Fibroblast of skin of left quadriceps (primary cell): ENCODE measurements at regions not wholly inside any gene's neighbourhood (a gene's known extent, or its start where the extent isn't known, plus 50 kb on each side); places are given as distances from the start of the nearest gene placed in this dataset.

Experiments
- DNase-seq, 2 experiments: peaks; one replicate each; pipeline ENCODE4 v3.0.0-alpha.2; 2013; ENCODE audit warnings: low read depth in 2 of 2

GRCh38 chr15:47301481-47301880, 415.8 kb upstream of the SEMA6D start:
- DNase-seq: no peak

GRCh38 chr15:47304656-47305055, 412.6 kb upstream of the SEMA6D start:
- no peak for DNase-seq

GRCh38 chr15:47312161-47312560, 405.1 kb upstream of the SEMA6D start:
- DNase-seq: no peak

- DNase-seq: no peak
Measured at GRCh38 chr15:47326410-47327333, 390.6 kb upstream of the SEMA6D start.

- DNase-seq: peak; percentile 37 to 45
Measured at GRCh38 chr15:47331829-47332393, 385.4 kb upstream of the SEMA6D start.

GRCh38 chr15:47332481-47332880, 384.8 kb upstream of the SEMA6D start:
- no peak for DNase-seq

GRCh38 chr15:47333734-47334133, 383.6 kb upstream of the SEMA6D start:
- DNase-seq: peak in 1 of 2 experiments; percentile 9

GRCh38 chr15:47334805-47335535, 382.3 kb upstream of the SEMA6D start:
- no peak for DNase-seq

GRCh38 chr15:47337106-47337505, 380.2 kb upstream of the SEMA6D start:
- no peak for DNase-seq

GRCh38 chr15:47337836-47338235, 379.5 kb upstream of the SEMA6D start:
- no peak for DNase-seq

- no peak for DNase-seq
Measured at GRCh38 chr15:47338771-47339170, 378.5 kb upstream of the SEMA6D start.

GRCh38 chr15:47339800-47340570, 377.3 kb upstream of the SEMA6D start:
- DNase-seq: no peak

GRCh38 chr15:47340571-47340920, 376.8 kb upstream of the SEMA6D start:
- DNase-seq: no peak

- no peak for DNase-seq
Measured at GRCh38 chr15:47349179-47349578, 368.1 kb upstream of the SEMA6D start.

- no peak for DNase-seq
Measured at GRCh38 chr15:47351501-47351900, 365.8 kb upstream of the SEMA6D start.

GRCh38 chr15:47352217-47352616, 365.1 kb upstream of the SEMA6D start:
- DNase-seq: no peak

- no peak for DNase-seq
Measured at GRCh38 chr15:47355759-47356158, 361.5 kb upstream of the SEMA6D start.

- no peak for DNase-seq
Measured at GRCh38 chr15:47356297-47356696, 361.0 kb upstream of the SEMA6D start.

GRCh38 chr15:47358876-47359275, 358.4 kb upstream of the SEMA6D start:
- no peak for DNase-seq

- no peak for DNase-seq
Measured at GRCh38 chr15:47360305-47360704, 357.0 kb upstream of the SEMA6D start.

- DNase-seq: no peak
Measured at GRCh38 chr15:47362118-47362905, 355.0 kb upstream of the SEMA6D start.
